Peyer's patch (tissue), 4 donors: ENCODE measurements at regions not wholly inside any gene's neighbourhood (a gene's known extent, or its start where the extent isn't known, plus 50 kb on each side); places are given as distances from the start of the nearest gene placed in this dataset.

Experiments
- DNase-seq, 3 donors: peaks; one replicate each; pipeline ENCODE4 v3.0.0-alpha.2; 2017 to 2019
- H3K27ac ChIP-seq, 4 donors: fragments of 200-600 bp; sonication (generic); one replicate each; pipeline ENCODE4 v1.5.1; 2016 to 2019
- H3K27me3 ChIP-seq, 2 donors: fragments of 200-600 bp; sonication (generic); one replicate each; pipeline ENCODE4 v1.5.1; 2019
- H3K36me3 ChIP-seq, 3 donors: fragments of 200-600 bp; sonication (generic); one replicate each; pipeline ENCODE4 v1.5.1; 2016 to 2019
- H3K4me1 ChIP-seq, 4 donors: fragments of 200-600 bp; sonication (generic); one replicate each; pipeline ENCODE4 v1.5.1; 2016 to 2019
- H3K4me3 ChIP-seq, 4 donors: fragments of 200-600 bp; sonication (generic); 1 replicate in 3 of 4; 2 replicates in 1 of 4; pipeline ENCODE4 v1.5.1; 2016 to 2019; ENCODE audit warnings: mild to moderate bottlenecking in 1 of 4
- H3K9me3 ChIP-seq, 4 donors: fragments of 200-600 bp; sonication (generic); one replicate each; pipeline ENCODE4 v1.5.1; 2016 to 2019; ENCODE audit warnings: mild to moderate bottlenecking in 1 of 4
- POLR2A ChIP-seq, 2 donors: fragments of 450-650 bp; IDR thresholded peaks; one replicate each; pipeline ENCODE4 v1.5.1; 2017; ENCODE audit warnings: antibody characterized with exemption in 2 of 2, mild to moderate bottlenecking in 2 of 2, moderate library complexity in 2 of 2
- TF ChIP-seq, protein P1 (sequence below), 6 experiments: fragments of 450-650 bp in 4 of 6; fragments of 200-600 bp in 2 of 6; sonication (generic) in 1 of 6; IDR thresholded peaks; one replicate each; pipeline ENCODE4 v1.5.1; 2017 to 2019; ENCODE audit warnings: antibody characterized with exemption in 6 of 6, mild to moderate bottlenecking in 3 of 6, moderate library complexity in 1 of 6

- no peak overlapping the region for H3K4me3 ChIP-seq
Measured at GRCh38 chr22:48588878-48589450, 1238.7 kb downstream of the BRD1 start.

DNA sequence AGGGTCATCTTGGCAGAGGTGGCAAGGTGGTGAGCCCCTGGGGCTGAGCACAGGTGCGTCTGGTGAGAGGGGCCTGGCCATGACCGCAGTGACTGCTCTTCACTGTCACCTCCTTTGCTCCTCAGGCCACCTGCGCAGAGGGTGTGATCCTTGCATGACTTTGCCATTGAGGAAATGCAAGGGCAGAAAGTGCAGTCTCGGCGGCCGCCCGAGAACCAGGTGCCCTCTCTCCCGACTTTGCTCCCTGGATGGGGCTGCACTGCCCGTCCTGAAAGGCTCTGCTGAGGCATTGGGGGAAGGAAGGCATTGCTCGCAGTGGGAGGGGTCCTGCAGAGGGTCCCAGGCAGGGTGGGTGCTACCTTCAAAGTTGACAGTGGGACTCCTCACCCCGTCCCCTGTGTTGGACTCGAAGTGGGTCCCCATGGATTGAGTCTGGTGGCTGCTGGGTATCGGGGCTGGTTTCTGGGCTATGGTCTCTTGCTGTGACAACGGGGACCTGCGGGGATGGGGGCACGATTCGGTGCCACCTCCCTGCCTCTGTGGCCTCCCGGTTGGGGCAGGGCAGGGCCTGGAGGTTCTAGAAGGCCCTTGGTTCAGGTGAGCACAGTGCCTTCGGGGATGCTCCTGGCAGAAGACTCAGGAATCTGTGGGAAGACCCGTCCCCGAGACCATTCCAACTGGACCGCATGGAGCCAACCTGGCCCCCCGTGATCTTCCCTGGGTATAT, 1239.4 kb downstream of the BRD1 start:
- H3K36me3 ChIP-seq: no peaks in the 10 kb centered on the region
- H3K27ac ChIP-seq: no peak overlapping the region
- DNase-seq: no peak
- TF ChIP-seq, protein P1, sequence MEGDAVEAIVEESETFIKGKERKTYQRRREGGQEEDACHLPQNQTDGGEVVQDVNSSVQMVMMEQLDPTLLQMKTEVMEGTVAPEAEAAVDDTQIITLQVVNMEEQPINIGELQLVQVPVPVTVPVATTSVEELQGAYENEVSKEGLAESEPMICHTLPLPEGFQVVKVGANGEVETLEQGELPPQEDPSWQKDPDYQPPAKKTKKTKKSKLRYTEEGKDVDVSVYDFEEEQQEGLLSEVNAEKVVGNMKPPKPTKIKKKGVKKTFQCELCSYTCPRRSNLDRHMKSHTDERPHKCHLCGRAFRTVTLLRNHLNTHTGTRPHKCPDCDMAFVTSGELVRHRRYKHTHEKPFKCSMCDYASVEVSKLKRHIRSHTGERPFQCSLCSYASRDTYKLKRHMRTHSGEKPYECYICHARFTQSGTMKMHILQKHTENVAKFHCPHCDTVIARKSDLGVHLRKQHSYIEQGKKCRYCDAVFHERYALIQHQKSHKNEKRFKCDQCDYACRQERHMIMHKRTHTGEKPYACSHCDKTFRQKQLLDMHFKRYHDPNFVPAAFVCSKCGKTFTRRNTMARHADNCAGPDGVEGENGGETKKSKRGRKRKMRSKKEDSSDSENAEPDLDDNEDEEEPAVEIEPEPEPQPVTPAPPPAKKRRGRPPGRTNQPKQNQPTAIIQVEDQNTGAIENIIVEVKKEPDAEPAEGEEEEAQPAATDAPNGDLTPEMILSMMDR (IDR thresholded peaks at IDR 0.05): no peak
- no peak for TF ChIP-seq POLR2A (IDR thresholded peaks at IDR 0.05)
- H3K4me1 ChIP-seq: no peaks in the 10 kb centered on the region
- H3K9me3 ChIP-seq: no peaks in the 10 kb centered on the region
- H3K27me3 ChIP-seq: no peaks in the 10 kb centered on the region
- no peak overlapping the region for H3K4me3 ChIP-seq

More at GRCh38 chr22:48588878-48589450, 1238.7 kb downstream of the BRD1 start:
- Histone ChIP-seq H3K36me3 (no peaks in the 10 kb centered on the region), H3K27me3 (no peaks in the 10 kb centered on the region), H3K4me1 (no peaks in the 10 kb centered on the region), H3K27ac (no peak overlapping the region), H3K9me3 (no peaks in the 10 kb centered on the region)
- no peak for TF ChIP-seq POLR2A (IDR thresholded peaks at IDR 0.05)
- TF ChIP-seq, protein P1 (IDR thresholded peaks at IDR 0.05): no peak
- DNase-seq: no peak

GRCh38 chr22:48587236-48587865, 1240.3 kb downstream of the BRD1 start:
- Histone ChIP-seq H3K9me3 (no peaks in the 10 kb centered on the region), H3K36me3 (no peaks in the 10 kb centered on the region), H3K4me3 (no peak overlapping the region), H3K27ac (no peak overlapping the region), H3K27me3 (no peaks in the 10 kb centered on the region), H3K4me1 (no peaks in the 10 kb centered on the region)
- DNase-seq: no peak
- TF ChIP-seq, protein P1 (IDR thresholded peaks at IDR 0.05): no peak
- TF ChIP-seq POLR2A (IDR thresholded peaks at IDR 0.05): no peak

DNA sequence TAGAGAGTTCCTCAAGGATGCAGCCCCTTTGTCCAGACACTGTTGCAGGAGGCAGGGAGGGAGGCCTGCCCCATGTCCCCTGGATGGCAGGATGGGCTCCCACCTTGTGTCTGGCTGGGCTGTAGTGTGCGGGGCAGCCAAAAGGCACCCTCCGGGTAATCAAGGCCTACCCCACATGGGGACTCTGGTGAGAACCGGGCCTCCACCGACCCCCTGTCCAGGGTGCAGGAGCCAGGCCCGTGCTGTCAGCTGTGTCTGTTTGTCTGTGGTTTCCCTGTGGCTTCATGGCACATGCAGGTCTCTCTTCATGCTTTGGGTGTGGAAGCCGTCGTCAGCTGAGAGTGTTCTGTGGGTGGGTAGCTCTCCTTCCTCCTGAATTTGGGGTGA, 1240.9 kb downstream of the BRD1 start:
- H3K36me3 ChIP-seq: no peaks in the 10 kb centered on the region
- no peaks in the 10 kb centered on the region for H3K27me3 ChIP-seq
- TF ChIP-seq, protein P1 (IDR thresholded peaks at IDR 0.05): no peak
- no peaks in the 10 kb centered on the region for H3K4me1 ChIP-seq
- H3K9me3 ChIP-seq: no peaks in the 10 kb centered on the region
- no peak for DNase-seq
- H3K4me3 ChIP-seq: no peak overlapping the region
- H3K27ac ChIP-seq: no peak overlapping the region

DNA sequence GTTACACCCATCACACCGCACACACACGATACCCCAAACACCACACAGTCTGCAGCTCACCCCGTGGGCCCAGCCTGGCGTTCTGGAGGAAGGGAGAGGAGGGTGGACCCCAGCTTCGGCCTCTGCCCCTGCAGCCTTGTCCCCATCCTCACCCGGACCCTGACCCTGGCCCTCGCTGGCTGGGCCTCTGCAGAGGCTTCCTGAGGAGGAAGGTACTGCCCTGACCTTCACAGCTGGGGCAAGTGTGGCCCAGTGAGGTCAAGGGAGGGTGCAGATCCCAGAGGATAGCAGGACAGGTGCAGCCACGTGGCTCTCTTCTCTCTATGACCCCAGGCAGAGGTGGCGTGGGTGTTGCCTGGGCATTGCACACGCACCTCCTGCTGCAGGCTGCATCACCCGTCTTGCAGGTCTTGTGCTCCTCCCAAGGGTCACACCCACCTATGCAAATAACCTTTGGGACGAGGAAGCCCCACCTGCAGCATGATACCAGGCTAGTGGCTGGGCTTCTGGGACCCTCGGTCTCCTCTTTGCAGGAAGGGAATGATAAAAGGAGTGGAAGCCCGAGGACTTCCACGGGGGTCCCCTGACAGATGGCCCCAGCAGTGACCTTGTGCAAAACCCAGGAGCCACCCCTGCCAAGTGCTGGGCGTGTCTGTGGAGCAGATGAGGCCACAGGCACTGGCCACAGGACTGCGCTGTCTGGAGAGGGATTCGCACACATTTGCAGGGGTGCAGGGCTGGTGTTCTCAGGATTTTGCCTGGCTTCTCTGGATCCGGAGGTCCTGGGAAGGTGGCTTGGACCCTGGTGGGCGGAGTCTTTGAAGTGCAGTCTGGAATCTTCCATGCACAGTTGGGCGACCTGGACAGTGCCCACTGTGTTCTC, 1241.5 kb downstream of the BRD1 start:
- no peak for DNase-seq
- no peak for TF ChIP-seq POLR2A (IDR thresholded peaks at IDR 0.05)
- TF ChIP-seq, protein P1 (IDR thresholded peaks at IDR 0.05): no peak
- Histone ChIP-seq H3K4me3 (no peak overlapping the region), H3K4me1 (no peaks in the 10 kb centered on the region), H3K36me3 (no peaks in the 10 kb centered on the region), H3K27ac (no peak overlapping the region), H3K27me3 (no peaks in the 10 kb centered on the region), H3K9me3 (no peaks in the 10 kb centered on the region)
